ENCODE measurements at regions not wholly inside any gene's neighbourhood (a gene's known extent, or its start where the extent isn't known, plus 50 kb on each side); places are given as distances from the start of the nearest gene placed in this dataset.

- no peak for DNase-seq
Measured at GRCh38 chr6:7042056-7042653, 65.6 kb upstream of the RREB1 start.

- DNase-seq, result no peak
Measured at GRCh38 chr6:7042654-7043545, 64.9 kb upstream of the RREB1 start.

GRCh38 chr6:7045331-7045730 lies 62.4 kb upstream of the RREB1 start:
- no peak for DNase-seq

- no peak for DNase-seq
Measured at GRCh38 chr6:7045746-7046145, 62.0 kb upstream of the RREB1 start.

GRCh38 chr6:7047128-7047527 lies 60.6 kb upstream of the RREB1 start:
- DNase-seq, result no peak

GRCh38 chr6:7047966-7048365 lies 59.8 kb upstream of the RREB1 start:
- no peak for DNase-seq

GRCh38 chr6:7048894-7049293 lies 58.9 kb upstream of the RREB1 start:
- DNase-seq, result no peak

- DNase-seq, result no peak
Measured at GRCh38 chr6:7050004-7050403, 57.8 kb upstream of the RREB1 start.

GRCh38 chr6:7050872-7051779 lies 56.6 kb upstream of the RREB1 start:
- DNase-seq, result no peak

GRCh38 chr6:7051780-7052442 lies 55.9 kb upstream of the RREB1 start:
- DNase-seq, result no peak

- no peak for DNase-seq
Measured at GRCh38 chr6:7052443-7053011, 55.2 kb upstream of the RREB1 start.

GRCh38 chr6:7053125-7053774 lies 54.5 kb upstream of the RREB1 start:
- DNase-seq, result no peak

Data from NCI-H187 treated with DMSO at 0.1 percent for 48 hours (cell line).